ENCODE measurements at regions not wholly inside any gene's neighbourhood (a gene's known extent, or its start where the extent isn't known, plus 50 kb on each side); places are given as distances from the start of the nearest gene placed in this dataset.

GRCh38 chr18:78731398-78732032, 248.1 kb upstream of the SALL3 start:
- in situ Hi-C loops (cut with HindIII; ENCODE audit: low sequenced_read_pairs): loop anchor here (5.0 kb wide), 1 partner anchor 89 kb away; no protein-coding TSS in a partner anchor
- no peak overlapping the region for H3K4me3 ChIP-seq (ENCODE audit: low read depth, low read length)
- no peak for DNase-seq (ENCODE audit: low read depth)

GRCh38 chr18:78732273-78733210, 247.1 kb upstream of the SALL3 start:
- H3K4me3 ChIP-seq (ENCODE audit: low read depth, low read length): no peak overlapping the region
- TF ChIP-seq CTCF (IDR thresholded peaks at IDR 0.05; ENCODE audit: low read depth, low read length, missing control alignments): no peak
- no peak for DNase-seq (ENCODE audit: low read depth)
- in situ Hi-C loops (cut with HindIII; ENCODE audit: low sequenced_read_pairs): loop anchor here (5.0 kb wide), 1 partner anchor 90 kb away; no protein-coding TSS in a partner anchor

More at GRCh38 chr18:78731398-78732032, 248.1 kb upstream of the SALL3 start:
- TF ChIP-seq CTCF (IDR thresholded peaks at IDR 0.05; ENCODE audit: low read depth, low read length, missing control alignments): no peak

GRCh38 chr18:78733762-78734613, 245.6 kb upstream of the SALL3 start:
- in situ Hi-C loops (cut with HindIII; ENCODE audit: low sequenced_read_pairs): loop anchor here (5.0 kb wide), 1 partner anchor 92 kb away; no protein-coding TSS in a partner anchor
- no peak overlapping the region for H3K4me3 ChIP-seq (ENCODE audit: low read depth, low read length)
- no peak for TF ChIP-seq CTCF (IDR thresholded peaks at IDR 0.05; ENCODE audit: low read depth, low read length, missing control alignments)
- no peak for DNase-seq (ENCODE audit: low read depth)

- no peak for TF ChIP-seq CTCF (IDR thresholded peaks at IDR 0.05; ENCODE audit: low read depth, low read length, missing control alignments)
- in situ Hi-C loops (cut with HindIII; ENCODE audit: low sequenced_read_pairs): loop anchor here (5.0 kb wide), 1 partner anchor 92 kb away; no protein-coding TSS in a partner anchor
- no peak for DNase-seq (ENCODE audit: low read depth)
- no peak overlapping the region for H3K4me3 ChIP-seq (ENCODE audit: low read depth, low read length)
Observed at GRCh38 chr18:78734614-78734945, 245.0 kb upstream of the SALL3 start.

- in situ Hi-C loops (cut with HindIII; ENCODE audit: low sequenced_read_pairs): no loop called here
- TF ChIP-seq CTCF (IDR thresholded peaks at IDR 0.05; ENCODE audit: low read depth, low read length, missing control alignments): no peak
- H3K4me3 ChIP-seq (ENCODE audit: low read depth, low read length): no peak overlapping the region
- no peak for DNase-seq (ENCODE audit: low read depth)
Observed at GRCh38 chr18:78735131-78736014, 244.2 kb upstream of the SALL3 start.

Data from astrocyte of the cerebellum (primary cell).